HG03558 (cell line): ENCODE measurements at regions not wholly inside any gene's neighbourhood (a gene's known extent, or its start where the extent isn't known, plus 50 kb on each side); places are given as distances from the start of the nearest gene placed in this dataset.
"Not testable (repeated sequence)": the region's sequence is repeated elsewhere in the genome, so short reads cannot be mapped to it uniquely, and the experiment has no call there.

ENCODE experiments used
- ATAC-seq: cut with Tn5 transposase; IDR thresholded peaks from one replicate; pipeline ENCODE4 v1.9.1; 2021; ENCODE audit warnings: moderate number of reproducible peaks; ENCODE audit not compliant: unreplicated experiment; ENCODE audit errors: extremely low read depth

DNA sequence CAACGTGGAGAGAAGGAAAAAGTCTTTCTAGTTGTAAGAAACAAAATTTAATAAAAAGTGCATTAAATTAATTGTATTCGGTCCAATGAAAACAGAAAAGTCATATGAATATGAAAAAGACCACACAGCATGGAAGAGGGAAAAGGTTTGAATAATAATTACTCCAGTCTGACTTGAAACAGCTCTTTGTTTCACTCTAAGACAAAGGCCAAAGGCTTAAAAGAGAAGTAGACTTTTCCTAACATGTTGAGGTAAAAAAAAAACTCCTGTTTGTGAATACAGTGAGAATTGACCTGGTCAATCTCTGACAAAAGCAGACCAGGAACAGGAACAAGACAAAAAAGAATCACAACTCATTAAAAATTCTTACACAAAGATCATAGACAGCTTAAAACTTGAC is 429.8 kb downstream of the TOX3 start:
- no peak for ATAC-seq

DNA sequence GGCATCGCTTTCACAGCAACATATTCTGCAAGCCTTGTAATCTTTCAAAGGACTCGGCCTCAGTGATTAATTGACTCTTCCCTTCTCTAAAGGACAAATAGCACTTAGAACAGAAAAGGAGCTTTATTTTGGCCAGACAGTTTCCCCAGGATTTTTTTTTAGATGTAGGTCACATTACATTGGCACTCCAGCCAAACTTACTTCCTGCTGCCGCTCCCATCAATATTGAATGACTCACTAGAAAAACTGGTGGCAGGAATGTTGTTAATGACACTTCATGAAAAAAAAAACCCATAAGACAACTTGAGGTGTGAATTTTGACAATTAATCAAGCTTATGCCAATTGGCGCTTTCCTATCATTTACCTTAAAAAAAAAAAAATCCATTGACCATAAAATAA is 432.6 kb downstream of the TOX3 start:
- no peak for ATAC-seq

DNA sequence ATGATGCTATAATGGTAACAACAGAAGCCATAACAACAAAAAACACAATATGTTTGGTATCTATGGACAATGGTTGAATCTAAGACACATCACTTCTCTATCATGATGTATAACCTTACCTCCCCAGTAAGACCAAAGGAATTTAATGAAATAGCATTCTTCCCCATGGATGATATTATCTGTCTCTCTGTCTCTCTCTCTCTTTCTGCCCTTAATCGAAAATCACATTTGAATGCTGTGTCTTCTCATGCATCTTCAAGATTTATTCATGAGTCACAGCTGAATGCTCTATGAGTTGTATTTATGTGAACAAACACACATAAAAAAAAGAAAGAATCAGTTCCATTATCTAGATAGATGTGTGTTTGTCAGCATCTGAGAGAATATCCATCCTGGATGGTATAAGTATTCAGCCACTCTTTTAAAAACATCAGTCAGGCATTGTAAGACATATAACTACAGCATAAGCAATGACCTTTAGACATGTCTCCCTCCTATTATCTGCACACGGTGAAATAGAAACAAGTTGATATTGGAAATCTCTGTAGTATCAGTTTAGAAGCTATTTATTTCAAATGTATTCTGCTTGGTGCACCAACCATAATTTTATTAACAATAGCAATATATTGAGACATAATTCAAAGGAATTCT is 433.3 kb downstream of the TOX3 start:
- ATAC-seq = no peak

DNA sequence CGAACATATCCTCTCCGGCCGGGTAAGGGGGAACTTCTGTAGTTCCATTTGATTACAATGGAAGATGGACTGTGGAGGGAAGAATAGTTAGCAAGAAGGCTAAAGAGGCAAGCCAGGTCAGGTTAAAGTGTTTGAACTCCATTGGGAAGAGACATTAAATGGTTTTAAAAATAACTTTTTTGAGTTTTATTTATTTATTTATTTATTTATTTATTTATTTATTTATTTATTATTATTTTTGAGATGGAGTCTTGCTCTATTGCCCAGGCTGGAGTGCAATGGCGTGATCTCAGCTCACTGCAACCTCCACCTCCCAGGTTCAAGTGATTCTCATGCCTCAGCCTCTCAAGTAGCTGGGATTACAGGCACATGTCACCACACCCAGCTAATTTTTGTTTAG is 441.9 kb downstream of the TOX3 start:
- ATAC-seq = not testable (repeated sequence)

DNA sequence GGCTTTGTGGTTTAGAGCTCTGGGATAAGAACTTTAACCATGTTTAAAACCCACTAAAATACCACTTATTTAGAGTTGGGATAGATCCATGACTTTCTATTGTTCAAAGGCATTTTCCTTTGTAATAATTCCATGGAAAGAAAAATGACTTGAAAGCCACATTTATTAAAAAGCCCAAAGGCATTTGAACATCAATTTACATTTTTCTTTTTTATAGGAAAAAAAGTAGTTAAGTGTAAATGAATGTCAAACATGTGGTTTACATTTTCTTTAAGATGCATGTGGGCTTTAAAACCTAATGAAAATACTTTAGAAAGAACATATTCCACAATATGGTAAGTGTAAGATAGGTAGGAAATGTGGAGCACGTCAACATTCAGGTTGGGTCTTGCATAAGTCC is 443.2 kb downstream of the TOX3 start:
- no peak for ATAC-seq

DNA sequence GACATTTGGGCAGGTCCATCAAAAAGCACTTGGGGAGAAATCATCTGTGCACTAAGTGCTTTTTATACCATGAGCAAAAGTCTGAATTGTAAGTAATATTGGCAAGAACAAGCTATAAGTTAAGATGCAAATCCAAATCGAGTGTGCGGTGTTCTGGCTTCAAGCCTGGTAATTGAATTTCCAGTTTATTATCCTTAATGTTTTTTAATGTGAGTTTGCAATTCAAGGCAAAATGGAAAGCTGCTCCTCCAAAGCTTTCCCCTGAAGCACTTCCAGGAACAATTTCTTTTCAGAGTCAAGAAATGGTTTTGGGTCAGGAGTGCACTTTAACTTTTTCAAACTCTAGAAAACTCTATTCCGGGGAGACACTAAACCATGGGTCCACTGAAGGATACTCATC is 445.7 kb downstream of the TOX3 start:
- ATAC-seq = no peak

DNA sequence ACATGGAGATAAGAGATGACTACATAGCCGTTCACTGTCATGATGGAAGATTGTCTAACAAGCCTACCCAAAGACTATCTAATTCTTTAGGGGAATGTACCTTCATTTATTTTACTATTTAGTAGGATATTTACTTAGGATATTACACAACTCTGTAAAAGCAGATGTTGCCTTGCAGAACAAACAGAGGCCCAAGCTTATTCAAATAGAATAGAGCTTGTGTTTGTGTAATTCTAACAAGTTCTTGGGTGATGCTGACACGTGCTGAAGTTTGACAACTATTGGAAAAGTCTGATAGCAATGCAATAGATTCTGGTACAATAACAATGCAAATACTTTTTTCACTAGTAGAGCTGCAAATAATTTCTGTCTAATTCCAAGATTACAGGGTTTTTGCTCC is 447.6 kb downstream of the TOX3 start:
- ATAC-seq = no peak

DNA sequence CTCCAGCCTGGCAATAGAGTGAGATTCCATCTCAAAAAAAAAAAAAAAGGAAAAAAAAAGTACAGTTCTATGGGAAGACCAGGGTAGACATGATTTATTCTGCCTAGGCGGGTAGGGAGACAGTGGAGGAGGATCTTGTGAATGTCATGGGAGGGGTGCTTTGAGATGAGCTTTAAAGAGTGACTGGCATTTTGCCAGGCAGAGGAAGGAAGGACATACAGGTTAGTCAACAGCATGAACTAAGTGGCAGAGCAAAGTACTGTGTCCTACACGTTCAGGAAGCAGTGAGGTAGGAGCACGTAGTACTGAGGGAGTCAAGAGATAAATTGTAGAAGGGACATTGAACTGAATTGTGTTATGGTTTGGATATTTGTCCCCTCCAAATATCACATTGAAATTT is 451.5 kb downstream of the TOX3 start:
- no peak for ATAC-seq

DNA sequence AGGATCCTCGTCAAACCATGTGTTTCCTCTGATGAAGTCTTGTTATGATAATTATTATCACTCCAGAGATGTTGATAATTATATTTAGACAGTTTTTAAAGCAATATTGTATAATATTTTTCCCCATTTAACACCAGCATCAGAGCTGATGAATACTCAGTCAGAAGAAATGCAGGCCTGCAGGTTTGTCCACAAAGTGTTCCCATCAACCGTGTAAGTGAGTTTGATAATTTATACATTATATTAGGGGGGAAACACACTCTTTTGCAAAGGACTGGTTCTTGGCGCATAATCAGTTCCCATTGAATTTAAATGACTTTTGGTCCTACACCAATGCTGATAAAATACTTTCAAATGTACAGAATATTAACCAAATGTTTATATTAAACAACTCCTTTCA is 454.8 kb downstream of the TOX3 start:
- ATAC-seq = no peak

DNA sequence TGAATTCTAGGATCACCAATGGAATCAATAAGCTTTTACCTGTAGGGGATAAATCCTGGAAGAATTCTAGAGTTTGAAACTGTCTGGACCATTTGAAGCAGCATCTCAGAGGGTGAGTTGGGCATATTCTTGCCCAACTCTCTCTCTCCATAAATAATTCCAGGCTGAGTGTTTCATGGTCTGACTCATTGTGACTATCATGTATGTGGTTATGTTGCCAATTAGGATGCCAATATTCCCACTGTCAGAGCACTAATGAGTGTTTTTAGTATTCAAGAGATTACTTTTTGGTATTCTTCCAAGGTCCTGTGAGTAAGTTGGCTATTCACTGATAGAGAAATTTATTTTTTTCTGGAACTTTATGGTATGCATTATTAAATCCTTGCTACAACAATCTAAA is 456.9 kb downstream of the TOX3 start:
- ATAC-seq = no peak

DNA sequence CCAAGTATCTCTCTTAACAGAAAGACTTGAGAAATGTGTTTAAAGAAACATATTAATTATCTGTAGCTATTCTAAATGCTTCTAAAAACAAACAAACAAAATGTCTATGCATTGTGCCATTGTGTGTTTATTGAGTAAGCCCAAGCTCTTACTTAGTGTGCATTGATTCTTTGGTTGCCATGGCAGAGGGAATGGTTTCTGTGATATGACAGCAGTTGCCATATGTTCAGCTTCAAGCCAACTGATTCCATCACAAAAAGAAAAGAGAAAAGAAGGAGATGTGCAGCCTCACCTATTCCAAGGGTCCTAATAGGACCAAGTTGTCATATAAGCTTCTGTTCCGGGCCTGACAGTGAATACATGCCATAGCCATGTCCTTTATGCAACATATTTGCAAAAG is 457.5 kb downstream of the TOX3 start:
- no peak for ATAC-seq

DNA sequence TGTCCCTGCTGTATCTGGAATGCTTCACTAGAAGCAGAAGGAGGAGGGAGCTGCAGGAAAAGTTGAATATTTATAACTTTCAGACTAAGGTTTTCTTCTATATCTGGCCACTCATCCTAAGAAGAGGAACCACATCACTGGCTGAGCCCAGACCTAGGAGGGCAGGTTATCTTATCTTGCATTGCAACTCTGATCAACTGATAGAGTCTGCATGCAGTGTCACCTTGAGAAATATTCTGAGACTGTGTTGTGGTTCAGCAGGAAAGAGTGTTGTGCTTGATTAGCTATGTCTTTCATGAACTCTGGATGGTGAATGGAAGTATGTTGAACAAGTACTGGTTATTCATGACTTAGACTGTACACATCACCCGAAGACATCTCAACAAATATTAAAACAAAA is 460.0 kb downstream of the TOX3 start:
- no peak for ATAC-seq

DNA sequence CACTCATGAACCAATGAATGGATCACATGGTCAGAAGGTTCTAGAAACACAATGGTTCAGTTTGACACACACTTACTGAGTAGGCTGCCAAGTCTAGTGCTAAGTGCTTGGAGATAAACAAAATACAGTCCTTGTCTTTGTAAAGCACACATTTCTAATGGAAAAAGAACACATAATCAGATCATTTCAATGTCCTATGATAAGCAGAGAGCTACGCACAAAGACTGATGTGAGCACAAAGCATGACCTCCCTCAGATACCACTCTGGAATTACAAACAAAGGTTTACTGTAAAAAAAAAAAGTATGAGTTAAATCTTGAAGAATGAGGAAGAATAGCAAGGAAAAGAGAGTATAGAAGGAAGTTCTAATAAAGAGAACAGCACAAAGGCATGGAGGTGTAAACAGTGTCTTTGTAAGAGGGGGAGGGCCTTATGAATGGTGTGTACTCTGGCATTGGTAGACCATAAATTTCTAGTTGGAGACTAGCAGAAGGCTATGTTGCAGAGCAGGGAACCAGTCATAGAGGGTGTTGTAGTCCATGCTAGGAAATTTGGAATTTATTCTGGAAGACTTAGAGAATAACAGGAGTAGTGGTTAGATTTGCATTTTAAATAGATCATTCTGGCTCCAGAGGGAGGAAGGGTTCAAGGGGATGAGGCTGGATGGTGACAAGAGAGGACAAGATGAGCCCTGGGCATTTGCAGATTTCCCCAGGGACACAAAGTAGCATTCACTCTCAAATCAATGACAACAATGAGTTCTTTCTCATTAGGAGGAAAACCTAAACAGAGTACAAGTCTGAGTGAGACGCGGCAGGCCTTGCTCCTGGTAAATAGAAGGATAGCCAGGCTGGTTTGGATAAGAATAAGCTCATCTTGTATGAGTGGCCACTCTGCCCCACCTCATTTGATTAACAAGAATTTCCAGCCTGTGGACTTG is 468.0 kb downstream of the TOX3 start:
- ATAC-seq = no peak

DNA sequence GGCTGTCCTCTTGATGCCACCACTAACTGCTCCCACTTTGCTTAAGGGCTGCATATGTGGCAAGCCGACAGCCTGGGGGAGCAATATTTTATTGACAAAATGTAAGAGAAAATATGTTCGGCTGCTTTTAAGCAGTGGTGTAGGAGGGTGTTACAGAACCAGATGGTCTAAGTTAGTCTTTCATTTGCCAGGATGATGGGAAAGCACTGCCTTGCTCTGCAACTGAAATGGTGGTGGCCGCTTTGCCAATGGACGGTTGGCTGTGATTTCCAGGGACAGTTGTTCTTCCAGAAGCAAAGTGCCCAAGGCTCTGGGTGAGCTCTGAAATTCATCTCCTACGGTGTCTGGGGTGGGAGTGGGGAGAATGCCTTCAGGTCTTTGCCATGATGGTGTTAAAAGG is 469.3 kb downstream of the TOX3 start:
- ATAC-seq = no peak

DNA sequence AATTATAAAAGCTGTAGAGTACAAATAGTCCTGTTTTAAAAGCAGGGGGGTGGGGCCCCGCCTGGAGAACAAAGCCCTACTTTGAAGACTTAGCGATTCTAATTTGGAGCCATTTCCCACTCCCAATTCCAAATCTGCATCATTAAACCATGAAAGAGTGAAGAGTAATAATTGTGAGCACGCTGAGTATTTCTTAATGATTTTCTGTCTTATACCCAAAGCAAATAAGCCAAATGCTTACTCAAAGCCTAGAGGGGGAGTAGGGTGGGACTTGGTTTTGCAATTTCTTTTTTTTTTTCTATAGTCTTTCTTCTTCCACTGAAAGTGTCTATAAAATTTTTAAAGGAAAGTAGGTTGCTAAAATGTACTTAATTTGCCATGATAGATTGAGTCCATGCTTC is 470.1 kb downstream of the TOX3 start:
- no peak for ATAC-seq

DNA sequence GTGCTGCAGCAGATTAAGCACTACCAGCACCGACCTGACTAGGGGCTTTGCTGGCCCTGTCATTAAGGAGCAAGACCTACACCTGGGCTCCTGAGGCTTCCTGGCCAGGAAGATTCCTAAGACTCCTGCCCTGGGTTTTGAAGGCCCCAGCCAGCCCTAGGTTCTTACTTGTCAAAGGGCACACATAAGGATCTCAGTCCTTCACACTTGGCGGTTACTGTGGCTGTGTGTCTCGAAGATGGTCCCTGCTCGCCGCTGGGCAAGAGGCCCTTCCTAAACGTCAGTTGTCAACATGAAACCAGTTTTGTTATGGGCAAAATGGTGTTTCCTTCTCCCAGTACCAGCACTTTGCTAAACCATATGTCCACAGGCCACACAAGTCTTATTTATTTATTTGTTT is 470.6 kb downstream of the TOX3 start:
- ATAC-seq = no peak

DNA sequence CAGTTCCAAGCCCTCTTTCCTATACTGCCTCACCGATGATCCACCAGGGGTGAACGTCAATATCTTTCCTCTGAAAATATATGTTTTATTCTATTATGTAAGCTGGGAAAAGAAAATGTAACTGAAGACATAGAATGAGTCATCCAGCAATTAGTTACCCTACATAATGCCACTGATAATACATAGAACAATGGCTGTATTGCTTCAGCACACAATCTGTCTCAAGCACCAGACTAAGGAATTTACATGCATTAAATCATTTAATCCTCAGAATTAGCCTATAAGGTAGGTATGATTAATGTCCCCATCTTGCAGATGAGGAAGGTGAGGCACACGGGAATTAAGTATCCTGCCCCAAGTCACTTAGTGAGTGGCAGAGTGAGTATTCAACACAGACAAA is 472.8 kb downstream of the TOX3 start:
- ATAC-seq = no peak

DNA sequence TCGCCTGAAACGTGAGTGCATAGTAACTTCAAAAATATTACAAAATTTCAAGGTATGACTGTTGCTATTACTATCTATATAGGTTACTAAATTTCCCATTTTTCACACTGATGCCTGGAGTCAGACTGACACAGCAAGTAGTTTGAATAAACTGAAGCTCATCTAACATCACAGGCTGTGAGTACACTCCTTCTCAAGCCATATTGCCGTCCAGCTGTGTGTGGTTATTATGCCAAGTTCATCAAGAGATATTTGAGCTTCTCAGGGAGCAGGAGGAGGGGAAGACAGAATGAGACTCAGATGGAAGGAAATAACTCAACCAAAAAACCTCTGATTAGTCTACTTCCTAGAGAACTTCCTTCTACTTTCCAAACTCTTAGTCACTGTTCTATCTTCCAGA is 473.9 kb downstream of the TOX3 start:
- ATAC-seq = no peak

DNA sequence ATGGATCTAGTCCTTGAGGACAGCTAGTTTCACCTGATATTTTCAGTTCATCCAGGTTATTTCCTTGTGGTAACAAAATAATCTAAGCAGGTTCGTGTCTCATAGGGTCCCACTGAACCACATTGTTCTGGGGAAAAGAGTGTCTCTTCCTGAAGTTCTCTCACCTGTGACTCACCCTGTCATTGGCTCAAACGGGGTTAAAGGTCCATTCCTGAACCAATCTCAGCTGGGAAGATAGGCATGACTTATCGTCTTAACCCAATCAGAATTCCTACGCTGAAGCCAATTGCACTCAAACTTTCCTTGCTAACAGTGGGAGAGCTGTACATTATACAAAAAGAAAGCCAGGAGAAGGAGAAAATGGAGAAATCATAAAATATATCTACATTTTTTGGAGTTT is 475.8 kb downstream of the TOX3 start:
- ATAC-seq = no peak

DNA sequence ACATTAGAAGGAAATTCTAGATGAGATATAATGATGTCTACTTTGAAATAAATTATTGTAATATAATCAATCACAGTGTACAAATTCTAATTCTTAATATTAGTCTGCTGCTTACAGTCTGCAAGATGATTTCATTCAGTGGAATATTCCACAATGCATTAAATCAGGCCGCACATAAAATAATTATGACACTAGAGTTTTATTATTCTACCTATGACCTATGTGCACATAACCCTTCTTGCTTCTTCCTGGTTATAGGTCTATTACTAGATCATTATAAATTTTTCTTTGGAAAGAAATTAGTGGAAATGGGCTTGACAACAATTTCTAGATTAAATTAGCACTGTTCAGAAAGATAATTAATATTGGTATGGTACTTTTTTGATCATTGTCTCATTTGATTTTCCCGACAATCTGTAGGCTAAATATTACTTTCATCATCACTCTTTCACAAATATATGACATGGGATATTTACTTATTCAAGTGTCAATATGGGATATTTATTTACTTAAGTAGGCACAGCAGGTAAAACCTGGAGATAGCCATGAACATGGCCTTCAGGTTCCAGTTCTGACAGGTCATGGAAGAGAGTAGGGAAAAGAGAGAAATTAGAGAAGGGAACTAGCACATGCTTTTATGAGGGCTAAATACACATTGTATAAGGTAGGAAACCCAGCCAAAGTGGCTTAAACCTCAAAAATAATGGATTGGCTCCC is 476.4 kb downstream of the TOX3 start:
- ATAC-seq = no peak

DNA sequence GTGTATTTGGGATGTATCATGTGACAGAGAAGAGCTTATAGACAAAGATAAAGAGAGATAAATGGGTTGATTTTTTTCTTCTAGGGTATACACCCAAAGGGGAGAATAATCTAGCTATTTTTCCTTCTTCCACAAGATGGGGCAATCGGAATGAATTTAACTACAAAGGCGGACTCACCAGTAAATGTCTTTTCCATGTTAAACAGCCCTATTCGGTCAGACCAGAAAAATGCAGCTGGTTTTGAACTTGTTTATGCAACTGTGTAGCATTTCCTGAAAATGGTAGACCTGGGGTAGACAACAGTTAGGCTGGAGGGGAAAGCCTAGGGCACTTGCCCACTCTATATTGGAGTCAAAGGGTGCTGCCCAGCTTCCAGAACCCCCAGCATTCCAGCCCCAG is 477.1 kb downstream of the TOX3 start:
- no peak for ATAC-seq
